ENCODE measurements at regions not wholly inside any gene's neighbourhood (a gene's known extent, or its start where the extent isn't known, plus 50 kb on each side); places are given as distances from the start of the nearest gene placed in this dataset.
"Not testable (repeated sequence)": the region's sequence is repeated elsewhere in the genome, so short reads cannot be mapped to it uniquely, and the experiment has no call there.

DNA sequence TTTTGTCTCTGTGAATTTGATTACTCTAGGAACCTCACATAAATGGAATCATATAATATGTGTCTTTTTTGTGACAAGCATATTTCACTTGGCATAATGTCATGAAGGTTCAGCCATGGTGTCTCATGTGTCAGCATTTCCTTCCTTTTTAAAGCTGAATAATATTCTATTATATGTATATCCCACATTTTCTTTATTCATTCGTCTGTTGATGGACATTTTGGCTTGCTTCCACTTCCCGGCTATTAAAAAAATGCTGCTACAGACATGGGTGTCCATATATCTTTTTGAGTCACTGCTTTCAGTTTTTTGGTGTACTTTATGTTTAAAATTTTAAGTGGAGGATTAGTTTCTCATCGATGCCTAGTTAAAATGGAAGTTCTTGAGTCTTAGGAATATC is 59.8 kb upstream of the C5orf63 start:
- no peak for DNase-seq

DNA sequence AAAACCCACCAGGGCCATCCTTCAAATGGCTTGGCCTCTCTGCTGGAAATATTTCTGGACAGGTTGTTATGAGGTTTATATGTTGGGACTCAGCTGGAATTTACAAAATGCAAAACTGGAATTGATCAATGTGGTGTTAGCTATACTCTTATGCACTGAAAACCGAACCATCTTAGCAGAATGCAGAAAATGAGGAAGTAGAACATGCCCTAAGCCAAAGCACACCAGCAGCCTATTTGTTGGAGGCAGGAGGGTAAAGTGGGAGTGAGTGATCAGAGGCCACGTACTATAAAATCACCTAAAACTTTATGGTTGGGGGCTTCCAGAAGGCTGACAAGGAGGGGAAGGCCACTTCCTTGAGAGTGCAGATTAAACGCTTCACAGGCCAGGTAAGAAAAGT is 63.6 kb upstream of the C5orf63 start:
- DNase-seq: no peak

DNA sequence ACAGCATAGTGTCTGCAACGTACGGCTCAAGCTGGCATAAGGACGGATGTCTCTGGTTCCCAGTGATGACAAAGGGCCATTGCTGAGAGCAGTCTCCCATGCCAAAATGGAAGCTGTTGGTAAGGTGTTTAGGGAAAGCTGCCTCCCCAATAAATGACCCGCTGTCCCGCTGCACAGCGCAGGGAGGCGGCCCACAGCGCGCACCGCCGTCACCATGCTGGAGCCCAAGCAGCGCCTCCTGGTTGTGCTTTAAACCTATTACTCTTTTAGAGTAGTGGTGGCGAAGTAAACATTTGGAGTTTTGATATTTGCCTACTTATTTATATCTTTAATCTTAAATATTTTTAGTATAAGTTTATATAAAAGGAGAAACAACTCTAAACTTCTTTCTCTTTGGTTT is 70.4 kb upstream of the C5orf63 start:
- DNase-seq: no peak

DNA sequence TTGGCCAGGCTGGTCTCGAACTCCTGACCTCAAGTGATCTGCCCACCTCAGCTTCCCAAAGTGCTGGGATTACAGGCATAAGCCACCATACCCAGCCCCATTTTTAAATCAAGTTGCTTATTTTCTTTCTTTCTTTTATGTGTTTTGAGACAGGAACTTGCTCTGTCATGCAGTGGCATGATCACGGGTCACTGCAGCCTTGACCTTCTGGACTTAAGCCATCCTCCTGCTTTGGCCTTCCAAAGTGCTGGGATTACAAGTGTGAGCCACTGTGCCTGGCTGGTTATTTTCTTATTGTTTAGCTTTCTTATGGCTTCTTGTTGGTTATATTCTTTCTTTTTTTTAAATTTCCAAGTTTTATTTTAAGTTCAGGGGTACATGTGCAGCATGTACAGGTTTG is 79.7 kb upstream of the C5orf63 start:
- no peak for DNase-seq

DNA sequence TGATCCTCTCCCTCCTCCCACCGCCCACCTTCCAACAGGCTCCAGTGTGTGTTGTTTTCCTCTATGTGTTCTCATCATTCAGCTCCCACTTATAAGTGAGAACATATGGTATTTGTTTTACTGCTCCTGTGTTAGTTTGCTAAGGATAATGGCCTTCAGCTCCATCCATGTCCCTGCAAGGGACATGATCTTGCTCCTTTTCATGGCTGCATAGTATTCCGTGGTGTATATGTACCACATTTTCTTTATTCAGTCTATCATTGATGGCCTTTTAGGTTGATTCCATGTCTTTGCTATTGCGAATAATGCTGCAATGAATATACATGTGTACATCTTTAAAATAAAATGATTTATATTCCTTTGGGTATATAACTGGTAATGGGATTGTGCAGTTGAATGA is 80.2 kb upstream of the C5orf63 start:
- DNase-seq: no peak

DNA sequence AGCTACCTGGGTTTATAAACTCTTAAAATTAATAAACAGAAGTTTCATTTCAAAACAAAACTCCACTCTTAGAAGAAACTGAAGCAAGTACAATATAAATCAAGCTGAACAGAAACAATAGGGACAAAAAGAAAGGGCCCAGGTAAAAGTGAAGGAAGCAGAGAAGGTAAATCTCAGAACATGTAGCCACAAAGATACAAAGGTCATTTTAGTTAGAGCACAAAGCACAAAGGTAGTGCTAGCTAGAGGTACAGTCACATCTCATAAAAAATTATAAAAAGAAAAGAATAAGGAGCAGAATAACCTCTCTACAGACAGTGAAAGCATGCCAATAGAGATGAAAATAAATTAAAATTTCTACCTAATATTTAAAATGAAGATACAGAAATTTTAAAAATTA is 90.4 kb upstream of the C5orf63 start:
- DNase-seq: no peak

DNA sequence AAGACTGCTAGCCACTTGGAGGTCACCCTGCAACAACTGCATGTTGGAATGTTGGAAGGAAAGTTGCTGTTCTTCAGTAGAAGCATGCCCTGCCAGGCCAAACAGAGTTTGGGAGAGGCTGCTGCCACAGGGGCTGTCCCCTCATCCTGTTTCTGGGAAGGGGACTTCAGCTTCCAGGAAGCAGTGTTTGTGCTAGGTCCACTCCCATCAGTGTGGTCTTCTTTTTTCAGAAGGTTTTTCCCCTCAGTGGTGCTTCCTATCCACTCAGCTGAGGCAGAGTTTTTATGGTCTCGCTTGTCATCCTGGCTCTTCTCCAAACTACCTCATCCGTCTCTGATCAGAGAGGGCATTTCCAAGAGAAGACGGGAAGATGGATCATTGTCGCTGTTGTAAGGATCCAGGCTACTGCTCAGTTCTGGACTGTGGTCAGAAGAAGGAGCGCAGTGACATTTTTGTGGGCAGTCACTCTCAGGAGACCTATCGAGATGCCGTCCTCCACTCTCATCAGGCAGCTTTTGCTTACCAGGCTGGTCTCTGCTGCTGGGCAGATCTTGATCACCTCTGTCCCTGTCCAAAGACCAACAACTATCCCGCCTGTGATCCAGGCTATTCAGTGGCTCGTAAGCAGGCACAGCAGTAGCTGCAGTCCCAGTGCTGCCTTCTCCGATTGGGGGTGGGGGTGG is 97.8 kb upstream of the C5orf63 start:
- no peak for DNase-seq

DNA sequence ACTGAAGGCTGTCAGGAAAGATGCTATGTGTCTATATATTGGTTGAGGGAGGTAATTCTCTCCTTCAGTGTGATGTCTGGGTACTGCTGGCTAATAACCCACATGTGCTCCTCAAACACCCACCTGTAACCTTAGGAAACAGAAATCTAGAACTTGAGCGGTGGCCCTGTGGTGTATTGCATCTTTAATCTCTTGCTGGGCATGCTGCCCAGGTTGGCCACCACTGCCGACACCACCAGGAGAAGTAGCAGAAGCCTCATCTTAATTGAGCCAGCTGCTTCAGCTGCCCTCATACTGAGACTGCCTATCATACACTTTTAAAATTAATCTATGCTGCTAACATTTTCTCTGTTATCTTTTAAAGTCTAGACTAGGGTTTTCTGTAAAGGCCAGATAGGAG is 103.5 kb upstream of the C5orf63 start:
- DNase-seq: no peak

DNA sequence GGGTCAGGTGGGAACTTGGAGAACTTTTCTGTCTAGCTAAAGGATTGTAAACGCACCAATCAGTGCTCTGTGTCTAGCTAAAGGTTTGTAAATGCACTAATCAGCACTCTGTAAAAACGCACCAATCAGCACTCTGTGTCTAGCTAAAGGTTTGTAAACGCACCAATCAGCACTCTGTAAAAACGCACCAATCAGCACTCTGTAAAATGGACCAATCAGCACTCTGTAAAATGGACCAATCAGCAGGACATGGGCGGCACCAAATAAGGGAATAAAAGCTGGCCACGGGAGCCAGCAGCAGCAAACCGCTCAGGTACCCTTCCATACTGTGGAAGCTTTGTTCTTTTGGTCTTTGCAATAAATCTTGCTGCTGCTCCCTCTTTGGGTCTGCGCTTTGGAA is 108.0 kb upstream of the MEGF10 start:
- DNase-seq: not testable (repeated sequence)

DNA sequence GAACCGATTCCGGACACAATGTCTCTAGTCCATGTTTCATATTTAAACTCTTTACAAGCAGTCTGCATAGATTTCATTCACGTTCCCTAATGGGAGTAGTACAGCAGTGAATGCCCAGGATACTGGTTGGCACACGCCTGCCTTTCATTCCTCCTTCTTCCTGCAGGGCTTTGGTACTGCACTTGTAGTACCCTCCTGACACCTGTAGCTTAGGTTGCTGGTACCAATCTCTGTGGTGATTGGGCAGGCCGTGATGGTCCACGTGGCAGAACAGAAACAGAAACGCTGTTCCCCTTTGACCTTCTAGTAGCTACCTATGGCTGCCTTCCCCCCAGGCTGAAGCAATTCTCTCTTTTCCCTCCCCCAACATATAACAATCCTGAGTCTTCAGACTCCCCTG is 107.3 kb upstream of the MEGF10 start:
- no peak for DNase-seq

DNA sequence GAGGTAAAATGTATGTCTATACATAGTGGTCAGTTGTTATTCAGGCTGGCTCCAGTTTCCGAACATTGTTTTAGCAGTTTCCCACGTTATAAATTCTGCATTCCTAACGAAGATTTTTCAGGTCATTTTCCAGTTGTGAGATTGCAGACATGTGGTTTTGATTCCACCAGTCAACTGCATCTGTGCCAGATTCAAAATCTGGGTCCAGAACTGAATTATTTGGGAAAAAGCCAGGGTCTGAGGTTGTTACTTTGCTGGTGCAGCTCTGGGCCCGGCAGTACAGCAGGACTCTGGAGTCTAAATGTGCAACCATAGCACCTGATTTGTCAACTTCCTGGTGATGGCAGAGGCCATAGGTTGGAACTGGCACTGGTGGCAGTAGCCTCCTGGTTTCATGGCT is 105.7 kb upstream of the MEGF10 start:
- peak; percentile 42 for DNase-seq

DNA sequence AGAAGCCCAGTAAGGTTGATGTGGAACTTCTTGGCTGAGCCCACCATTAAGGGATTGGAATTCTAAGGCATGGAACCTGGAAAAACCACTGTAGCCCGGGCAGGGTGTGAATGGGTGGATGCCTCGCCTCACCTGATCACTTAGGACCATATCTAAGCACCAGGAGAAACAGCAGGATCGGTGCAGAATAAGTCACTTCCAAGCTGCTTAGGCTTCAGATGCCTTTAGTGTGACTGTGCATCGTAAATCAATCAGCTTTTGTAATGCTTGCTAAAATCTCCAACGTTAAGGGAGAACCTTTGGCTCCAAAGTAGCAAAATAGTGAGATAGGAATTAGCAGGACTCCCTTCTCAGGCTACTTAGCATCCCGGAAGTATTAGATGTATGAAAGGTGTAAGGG is 103.9 kb upstream of the MEGF10 start:
- no peak for DNase-seq

DNA sequence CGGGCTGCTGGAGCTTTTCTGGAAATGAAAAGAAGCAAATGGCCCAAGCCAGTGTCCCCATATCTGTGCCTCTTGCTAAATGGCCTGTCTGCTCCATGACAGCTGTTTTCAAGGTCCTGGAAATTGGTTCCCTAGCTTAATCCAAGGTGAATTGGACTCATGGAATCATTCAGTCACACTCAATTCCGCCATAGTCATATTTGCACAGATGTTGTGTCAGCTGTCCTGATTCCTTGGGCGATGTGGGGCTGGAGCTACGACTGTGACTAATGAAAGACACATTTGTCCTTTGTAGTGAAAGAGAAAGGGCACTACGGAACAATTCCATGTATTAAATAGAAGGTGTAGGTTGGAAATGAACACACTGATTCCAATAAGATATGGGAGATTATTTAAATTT is 102.9 kb upstream of the MEGF10 start:
- peak; percentile 53 for DNase-seq

DNA sequence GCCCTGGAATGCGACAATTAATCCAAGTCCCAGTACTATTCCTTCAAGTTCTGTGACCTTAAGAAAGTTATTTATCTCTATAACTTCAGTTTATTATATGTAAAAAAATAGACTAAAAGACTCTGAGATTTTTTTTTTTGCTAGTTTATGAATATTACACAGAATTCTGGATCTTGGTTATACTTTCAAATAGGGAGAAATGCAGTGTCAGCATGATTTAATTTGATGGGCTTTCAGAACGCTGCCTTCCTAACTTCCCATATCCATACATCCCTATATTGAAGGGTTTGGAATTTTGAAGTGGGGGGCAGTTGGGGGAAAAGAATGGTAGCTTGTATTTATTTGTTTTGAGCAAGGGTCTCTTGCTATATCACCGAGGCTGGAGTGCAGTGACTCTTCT is 98.4 kb upstream of the MEGF10 start:
- no peak for DNase-seq

DNA sequence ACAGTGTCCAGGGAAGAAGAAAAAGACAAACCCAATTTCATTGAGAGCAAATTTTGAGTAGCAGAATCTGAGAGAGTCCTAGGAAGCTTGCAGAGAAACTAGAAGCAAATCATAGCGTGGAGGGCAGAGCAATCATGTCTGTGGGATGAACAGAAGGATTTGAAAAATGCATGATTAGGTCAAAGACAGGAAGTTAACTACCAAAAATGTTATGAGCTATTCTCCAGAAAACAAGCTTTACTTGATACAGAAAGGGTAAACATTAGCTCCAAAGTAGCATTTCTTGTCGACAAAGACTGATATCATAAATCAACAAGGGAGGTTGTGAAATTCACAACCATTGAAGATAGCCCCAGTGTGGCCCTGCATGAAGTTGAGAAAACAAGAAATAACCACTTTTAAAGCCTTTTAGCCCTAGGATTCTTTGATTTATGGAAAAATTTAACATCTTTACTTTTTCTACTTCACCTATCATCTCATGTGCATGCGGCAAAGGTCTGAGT is 97.7 kb upstream of the MEGF10 start:
- DNase-seq: no peak

DNA sequence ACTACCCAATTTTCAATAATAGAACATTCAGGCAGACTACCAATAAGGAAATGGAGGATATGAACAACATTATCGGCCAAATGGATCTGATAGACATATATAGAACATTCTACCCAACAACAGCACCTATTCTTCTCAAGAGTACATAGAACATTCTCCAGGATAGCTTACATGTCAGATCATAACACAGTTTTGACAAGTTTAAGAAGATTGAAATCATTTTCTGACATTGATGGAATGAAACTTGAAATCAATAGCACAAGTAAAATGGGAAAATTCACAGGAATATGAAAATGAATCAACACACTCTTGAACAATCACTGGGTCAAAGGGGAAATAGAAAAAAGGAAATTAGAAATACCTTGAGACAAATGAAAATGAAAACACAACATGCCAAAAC is 94.6 kb upstream of the MEGF10 start:
- DNase-seq: no peak

DNA sequence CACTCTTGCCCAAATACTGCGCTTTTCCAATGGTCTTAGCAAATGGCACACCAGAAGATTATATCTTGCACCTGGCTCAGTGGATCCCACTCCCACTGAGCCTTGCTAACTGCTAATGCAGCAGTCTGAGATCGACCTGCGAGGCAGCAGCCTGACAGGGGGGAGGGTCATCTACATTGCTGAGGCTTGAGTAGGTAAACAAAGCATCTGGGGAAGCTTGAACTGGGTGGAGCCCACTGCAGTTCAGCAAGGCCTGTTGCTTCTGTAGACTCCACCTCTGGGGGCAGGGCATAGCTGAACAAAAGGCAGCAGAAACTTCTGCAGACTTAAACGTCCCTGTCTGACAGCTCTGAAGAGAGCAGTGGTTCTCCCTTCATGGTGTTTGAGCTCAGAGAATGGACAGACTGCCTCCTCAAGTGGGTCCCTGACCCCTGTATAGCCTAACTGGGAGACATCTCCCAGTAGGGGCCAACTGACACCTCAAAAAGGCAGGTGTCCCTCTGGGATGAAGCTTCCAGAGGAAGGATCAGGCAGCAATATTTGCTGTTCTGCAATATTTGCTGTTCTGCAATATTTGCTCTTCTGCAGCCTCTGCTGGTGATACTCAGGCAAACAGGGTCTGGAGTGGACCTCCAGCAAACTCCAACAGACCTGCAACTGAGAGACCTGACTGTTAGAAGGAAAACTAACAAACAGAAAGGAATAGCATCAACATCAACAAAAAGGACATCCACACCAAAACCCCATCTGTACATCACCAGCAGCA is 93.0 kb upstream of the MEGF10 start:
- DNase-seq: not testable (repeated sequence)

DNA sequence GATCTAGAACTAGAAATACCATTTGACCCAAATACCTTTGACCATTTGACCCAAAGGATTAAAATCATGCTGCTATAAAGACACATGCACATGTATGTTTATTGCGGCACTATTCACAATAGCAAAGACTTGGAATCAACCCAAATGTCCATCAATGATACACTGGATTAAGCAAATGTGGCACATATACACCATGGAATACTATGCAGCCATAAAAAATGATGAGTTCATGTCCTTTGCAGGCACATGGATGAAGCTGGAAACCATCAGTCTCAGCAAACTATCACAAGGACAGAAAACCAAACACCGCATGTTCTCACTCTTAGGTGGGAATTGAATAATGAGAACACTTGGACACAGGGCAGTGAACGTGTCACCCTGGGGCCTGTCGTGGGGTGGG is 87.9 kb upstream of the MEGF10 start:
- not testable (repeated sequence) for DNase-seq

DNA sequence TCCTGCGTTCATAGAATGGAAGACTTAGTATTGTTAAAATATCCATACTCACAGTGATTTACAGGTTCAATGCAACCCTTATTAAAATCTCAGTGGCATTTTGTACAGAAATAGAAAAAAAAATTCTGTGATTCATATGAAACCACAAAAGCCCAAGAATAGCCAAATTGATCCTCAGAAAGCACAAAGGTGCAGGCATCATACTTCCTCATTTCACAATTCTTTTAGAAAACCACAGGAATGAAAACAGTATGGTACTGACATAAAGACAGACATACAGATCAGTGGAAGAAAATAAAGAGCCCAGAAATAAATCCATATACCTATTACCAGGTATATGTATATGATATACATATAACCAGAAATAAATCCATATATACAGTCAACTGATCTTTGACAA is 86.8 kb upstream of the MEGF10 start:
- DNase-seq: no peak

DNA sequence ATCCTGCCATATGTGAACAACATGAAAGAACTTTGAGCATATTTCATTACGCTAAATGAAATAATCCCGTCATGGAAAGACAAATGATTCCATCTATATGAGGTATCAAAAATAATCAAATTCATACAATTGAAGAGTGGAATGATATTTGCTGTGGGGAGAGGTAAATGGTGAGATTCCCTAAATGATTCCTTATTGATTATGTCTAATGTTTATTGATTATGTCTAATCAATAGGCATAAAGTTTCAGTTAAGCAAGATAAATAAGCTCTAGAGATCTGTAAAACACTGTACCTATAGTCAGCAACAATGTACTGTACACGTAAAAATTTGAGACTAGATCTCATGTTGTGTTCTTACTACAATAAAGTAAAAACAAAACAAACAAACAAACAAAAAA is 85.4 kb upstream of the MEGF10 start:
- no peak for DNase-seq

DNA sequence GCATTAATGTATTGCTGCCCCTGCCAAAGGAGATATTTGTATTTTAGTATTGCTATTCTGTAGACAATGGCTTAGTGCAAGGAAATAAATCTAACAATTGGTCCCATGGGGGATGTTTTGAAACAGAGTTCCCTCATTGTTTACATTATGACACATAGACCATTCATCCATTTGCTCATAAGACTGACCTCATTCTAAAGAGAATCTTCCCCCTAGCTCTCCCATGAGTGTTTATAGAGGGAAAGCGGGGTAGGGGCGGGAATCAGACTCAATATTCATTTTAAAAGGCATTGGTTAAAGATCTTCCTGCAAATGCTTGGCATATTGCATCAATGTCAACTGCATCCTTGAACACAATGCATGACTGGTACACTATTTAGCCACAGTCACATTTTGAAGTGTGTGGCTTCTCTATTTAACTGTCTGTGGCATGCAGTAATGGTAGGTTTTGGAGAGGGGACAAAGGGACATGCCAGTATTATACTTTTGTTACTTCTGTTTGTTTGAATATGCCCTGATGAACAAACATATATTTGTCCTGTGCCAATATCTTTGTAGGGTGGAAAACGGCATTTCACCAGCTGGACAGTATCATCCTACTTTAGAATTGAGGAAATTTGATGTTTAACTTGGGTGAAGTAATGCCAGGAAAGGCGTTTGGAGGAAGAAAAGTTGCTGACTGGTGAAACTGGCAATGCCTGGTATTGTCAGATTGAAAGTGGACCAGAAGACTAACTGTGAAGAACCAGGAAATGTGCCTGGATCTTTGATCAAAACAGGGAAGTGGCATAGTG is 84.1 kb upstream of the MEGF10 start:
- peak; percentile 66 for DNase-seq

DNA sequence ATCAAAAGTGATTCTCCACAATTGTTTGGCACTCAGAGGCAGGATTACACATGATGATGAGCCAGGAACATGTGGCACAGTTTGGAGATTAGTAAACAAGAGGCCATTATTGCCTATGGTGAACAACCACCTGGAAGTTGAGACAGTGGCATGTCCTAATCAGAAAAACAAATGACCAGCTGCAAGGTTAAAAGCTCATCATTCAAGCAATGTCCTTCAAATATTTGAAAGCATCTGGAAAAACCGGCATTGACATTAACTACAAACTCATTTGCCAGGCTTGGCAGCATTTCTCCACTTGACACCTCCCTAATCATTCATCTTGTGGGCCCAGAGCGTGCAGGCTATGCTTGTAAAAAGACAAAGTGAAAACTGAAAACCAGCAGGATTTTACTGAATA is 80.6 kb upstream of the MEGF10 start:
- no peak for DNase-seq

DNA sequence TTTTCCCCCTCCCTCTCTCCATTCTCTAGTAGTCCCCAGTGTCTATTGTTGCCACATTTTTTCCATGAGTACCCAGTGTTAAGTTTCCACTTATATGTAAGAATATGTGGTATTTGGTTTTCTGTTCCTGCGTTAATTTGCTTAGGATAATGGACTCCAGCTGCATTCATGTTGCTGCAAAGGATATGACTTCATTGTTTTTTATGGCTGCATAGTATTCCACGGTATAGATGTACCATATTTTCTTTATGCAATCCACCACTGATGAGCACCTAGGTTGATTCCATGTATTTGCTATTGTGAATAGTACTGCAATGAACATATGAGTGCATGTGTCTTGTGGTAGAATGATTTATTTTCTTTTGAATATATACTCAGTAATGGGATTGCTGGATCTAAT is 77.4 kb upstream of the MEGF10 start:
- no peak for DNase-seq

DNA sequence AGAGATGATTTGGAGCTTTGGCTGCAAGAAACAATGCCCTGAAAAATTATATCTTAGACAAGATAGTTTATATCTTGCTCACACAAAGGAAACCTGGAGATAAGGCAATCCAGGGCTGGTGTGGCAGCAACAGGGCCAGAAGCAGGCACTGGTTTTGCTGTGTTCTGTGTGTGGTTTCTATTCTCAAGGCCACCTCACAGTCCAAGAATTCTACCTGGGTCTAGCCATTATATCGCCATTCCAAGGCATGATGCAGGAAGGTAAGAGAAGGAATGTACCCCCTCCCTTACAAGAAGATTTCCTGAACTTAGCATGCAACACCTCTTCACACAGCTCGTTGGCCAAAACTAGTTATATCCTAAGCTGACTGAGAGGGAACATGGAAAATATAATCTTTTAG is 74.5 kb upstream of the MEGF10 start:
- DNase-seq: no peak

Measured in eye (tissue), 1 donor.